Right forelimb (tissue), 1 donor: ENCODE measurements at regions not wholly inside any gene's neighbourhood (a gene's known extent, or its start where the extent isn't known, plus 50 kb on each side); places are given as distances from the start of the nearest gene placed in this dataset.

Experiments
- DNase-seq: peaks from one replicate; pipeline ENCODE4 v3.0.0-alpha.2; 2018

- DNase-seq: no peak
These were observed 195.8 kb downstream of the CYP26B1 start for GRCh38 chr2:71951718-71952404.

- no peak for DNase-seq
These were observed 196.6 kb downstream of the CYP26B1 start for GRCh38 chr2:71951083-71951468.

GRCh38 chr2:71950256-71951082 lies 197.2 kb downstream of the CYP26B1 start:
- DNase-seq: no peak

- DNase-seq: no peak
These were observed 198.2 kb downstream of the CYP26B1 start for GRCh38 chr2:71949537-71949798.

- DNase-seq: no peak
These were observed 198.7 kb downstream of the CYP26B1 start for GRCh38 chr2:71948781-71949536.

- no peak for DNase-seq
These were observed 199.9 kb downstream of the CYP26B1 start for GRCh38 chr2:71947809-71948208.

- no peak for DNase-seq
These were observed 202.1 kb downstream of the CYP26B1 start for GRCh38 chr2:71945603-71945959.

GRCh38 chr2:71944806-71945602 lies 202.7 kb downstream of the CYP26B1 start:
- DNase-seq: peak; percentile 72

- no peak for DNase-seq
These were observed 203.5 kb downstream of the CYP26B1 start for GRCh38 chr2:71944183-71944550.

GRCh38 chr2:71943238-71944182 lies 204.2 kb downstream of the CYP26B1 start:
- DNase-seq: no peak

GRCh38 chr2:71941726-71942525 lies 205.7 kb downstream of the CYP26B1 start:
- DNase-seq: no peak

GRCh38 chr2:71940695-71941094 lies 207.0 kb downstream of the CYP26B1 start:
- no peak for DNase-seq

- peak; percentile 40 for DNase-seq
These were observed 207.8 kb downstream of the CYP26B1 start for GRCh38 chr2:71939588-71940535.

- peak; percentile 12 for DNase-seq
These were observed 208.7 kb downstream of the CYP26B1 start for GRCh38 chr2:71938659-71939587.

- DNase-seq: peak; percentile 16
These were observed 209.6 kb downstream of the CYP26B1 start for GRCh38 chr2:71938108-71938507.

- DNase-seq: no peak
These were observed 210.3 kb downstream of the CYP26B1 start for GRCh38 chr2:71937396-71937795.

GRCh38 chr2:71936076-71937030 lies 211.3 kb downstream of the CYP26B1 start:
- DNase-seq: no peak
